ENCODE measurements at regions not wholly inside any gene's neighbourhood (a gene's known extent, or its start where the extent isn't known, plus 50 kb on each side); places are given as distances from the start of the nearest gene placed in this dataset.
A peak's percentile ranks its signal among the peaks of the same experiment; 100 is the strongest.

DNA sequence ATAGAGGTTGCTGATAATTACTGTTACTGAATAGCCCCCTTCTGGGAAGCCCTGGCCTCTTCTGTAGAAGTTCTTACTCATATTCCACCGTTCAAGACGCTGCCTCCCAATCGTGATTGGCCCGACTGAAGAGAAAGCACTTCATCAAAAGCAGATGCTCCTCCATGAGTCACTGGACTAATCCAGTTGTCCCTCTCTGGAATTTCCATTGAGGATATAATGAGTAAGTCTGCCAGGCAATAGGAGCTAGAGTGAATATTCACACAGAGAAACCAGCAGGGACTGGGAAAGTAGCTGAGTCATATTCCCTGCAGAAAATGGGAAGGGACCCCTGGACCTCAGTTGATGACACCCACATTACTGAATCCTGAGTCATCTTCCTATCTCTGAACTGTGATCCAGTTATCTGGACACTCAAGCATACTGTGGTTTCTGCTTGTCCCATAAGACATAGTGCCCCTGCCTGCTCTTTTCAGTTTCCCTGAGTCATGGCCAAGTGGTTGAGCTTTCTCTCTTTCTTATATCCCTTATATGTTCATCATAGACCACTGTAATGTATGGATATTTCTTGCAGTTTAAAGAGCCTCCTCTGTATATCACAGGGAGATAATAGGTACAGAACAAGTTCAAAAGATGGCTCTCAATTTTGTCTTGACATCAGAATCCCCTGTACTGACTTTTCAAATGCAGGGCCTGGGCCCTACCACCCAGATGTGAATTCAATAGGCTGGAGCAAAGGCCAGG lies 151.2 kb upstream of the CDIN1 start (continued):
- TF ChIP-seq, protein P1, sequence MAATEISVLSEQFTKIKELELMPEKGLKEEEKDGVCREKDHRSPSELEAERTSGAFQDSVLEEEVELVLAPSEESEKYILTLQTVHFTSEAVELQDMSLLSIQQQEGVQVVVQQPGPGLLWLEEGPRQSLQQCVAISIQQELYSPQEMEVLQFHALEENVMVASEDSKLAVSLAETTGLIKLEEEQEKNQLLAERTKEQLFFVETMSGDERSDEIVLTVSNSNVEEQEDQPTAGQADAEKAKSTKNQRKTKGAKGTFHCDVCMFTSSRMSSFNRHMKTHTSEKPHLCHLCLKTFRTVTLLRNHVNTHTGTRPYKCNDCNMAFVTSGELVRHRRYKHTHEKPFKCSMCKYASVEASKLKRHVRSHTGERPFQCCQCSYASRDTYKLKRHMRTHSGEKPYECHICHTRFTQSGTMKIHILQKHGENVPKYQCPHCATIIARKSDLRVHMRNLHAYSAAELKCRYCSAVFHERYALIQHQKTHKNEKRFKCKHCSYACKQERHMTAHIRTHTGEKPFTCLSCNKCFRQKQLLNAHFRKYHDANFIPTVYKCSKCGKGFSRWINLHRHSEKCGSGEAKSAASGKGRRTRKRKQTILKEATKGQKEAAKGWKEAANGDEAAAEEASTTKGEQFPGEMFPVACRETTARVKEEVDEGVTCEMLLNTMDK (IDR thresholded peaks at IDR 0.05; ENCODE audit: borderline replicate concordance, insufficient read depth, low read depth, low read length, poor library complexity, severe bottlenecking) = no peak
- TF ChIP-seq KAT7 (CRISPR knock-in tag; IDR thresholded peaks at IDR 0.05; ENCODE audit: borderline replicate concordance) = no peak
- TF ChIP-seq SNIP1 (IDR thresholded peaks at IDR 0.05; ENCODE audit: low read depth) = no peak
- TF ChIP-seq TSC22D4 (tag; IDR thresholded peaks at IDR 0.05) = no peak
- TF ChIP-seq SPI1 (IDR thresholded peaks at IDR 0.05; ENCODE audit: borderline replicate concordance, low read depth, low read length) = peak; percentile 62; the same call in 1 of the 2 replicates
- TF ChIP-seq THRAP3 (IDR thresholded peaks at IDR 0.05; ENCODE audit: borderline replicate concordance) = 0 out of 2 replicates have a peak, but pooled peaks have one; percentile 9
- TF ChIP-seq, protein P2, sequence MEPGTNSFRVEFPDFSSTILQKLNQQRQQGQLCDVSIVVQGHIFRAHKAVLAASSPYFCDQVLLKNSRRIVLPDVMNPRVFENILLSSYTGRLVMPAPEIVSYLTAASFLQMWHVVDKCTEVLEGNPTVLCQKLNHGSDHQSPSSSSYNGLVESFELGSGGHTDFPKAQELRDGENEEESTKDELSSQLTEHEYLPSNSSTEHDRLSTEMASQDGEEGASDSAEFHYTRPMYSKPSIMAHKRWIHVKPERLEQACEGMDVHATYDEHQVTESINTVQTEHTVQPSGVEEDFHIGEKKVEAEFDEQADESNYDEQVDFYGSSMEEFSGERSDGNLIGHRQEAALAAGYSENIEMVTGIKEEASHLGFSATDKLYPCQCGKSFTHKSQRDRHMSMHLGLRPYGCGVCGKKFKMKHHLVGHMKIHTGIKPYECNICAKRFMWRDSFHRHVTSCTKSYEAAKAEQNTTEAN (CRISPR knock-in tag; IDR thresholded peaks at IDR 0.05) = no peak
- TF ChIP-seq EWSR1 (IDR thresholded peaks at IDR 0.05; ENCODE audit: borderline replicate concordance, low read depth, partially characterized antibody) = no peak
- TF ChIP-seq ESRRA (IDR thresholded peaks at IDR 0.05; ENCODE audit: borderline replicate concordance, low read depth) = peak; percentile 82; the same call in 1 of the 2 replicates
- TF ChIP-seq EZH2 (IDR thresholded peaks at IDR 0.05; ENCODE audit: borderline replicate concordance, low read depth, low read length) = no peak
- TF ChIP-seq, protein P3, sequence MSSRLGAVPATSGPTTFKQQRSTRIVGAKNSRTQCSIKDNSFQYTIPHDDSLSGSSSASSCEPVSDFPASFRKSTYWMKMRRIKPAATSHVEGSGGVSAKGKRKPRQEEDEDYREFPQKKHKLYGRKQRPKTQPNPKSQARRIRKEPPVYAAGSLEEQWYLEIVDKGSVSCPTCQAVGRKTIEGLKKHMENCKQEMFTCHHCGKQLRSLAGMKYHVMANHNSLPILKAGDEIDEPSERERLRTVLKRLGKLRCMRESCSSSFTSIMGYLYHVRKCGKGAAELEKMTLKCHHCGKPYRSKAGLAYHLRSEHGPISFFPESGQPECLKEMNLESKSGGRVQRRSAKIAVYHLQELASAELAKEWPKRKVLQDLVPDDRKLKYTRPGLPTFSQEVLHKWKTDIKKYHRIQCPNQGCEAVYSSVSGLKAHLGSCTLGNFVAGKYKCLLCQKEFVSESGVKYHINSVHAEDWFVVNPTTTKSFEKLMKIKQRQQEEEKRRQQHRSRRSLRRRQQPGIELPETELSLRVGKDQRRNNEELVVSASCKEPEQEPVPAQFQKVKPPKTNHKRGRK (tag; IDR thresholded peaks at IDR 0.05) = no peak
- TF ChIP-seq MAZ (CRISPR knock-in tag; conservative IDR thresholded peaks at IDR 0.05 in 1 of 2, IDR thresholded peaks at IDR 0.05 in 1 of 2) = 0 out of 4 replicates have a peak, but pooled peaks of 1 of the 2 experiments have one; percentile 26
